HCT116 (cell line): ENCODE measurements at regions not wholly inside any gene's neighbourhood (a gene's known extent, or its start where the extent isn't known, plus 50 kb on each side); places are given as distances from the start of the nearest gene placed in this dataset.

Experiments used
- ATAC-seq: fragments of 200-7000 bp; cut with Tn5 transposase; 2 replicates; pipeline ENCODE4 v1.9.1; 2020; ENCODE audit warnings: mild to moderate bottlenecking, moderate library complexity
- BruUV-seq: library from RNA; stranded (reverse); fragments of 400-500 nt; replicated peaks from 2 replicates; lab custom pipeline; 2021; lab: Mats Ljungman, UMichigan
- CTCF ChIA-PET: fragments of 300-600 bp; sonication (Branson Sonifier 250); formaldehyde crosslinking; loops from one replicate; lab custom pipeline; 2021; ENCODE audit warnings: antibody characterized with exemption; lab: Charles Lee
- POLR2A ChIA-PET: fragments of 300-600, 350-600 bp; sonication (Branson Sonifier 250); formaldehyde crosslinking; loops from one replicate; lab custom pipeline; 2021; ENCODE audit warnings: antibody characterized with exemption; lab: Charles Lee
- RAD21 ChIA-PET, 2 experiments: fragments of 300-600 bp; sonication (Branson Sonifier 250); formaldehyde crosslinking; loops; one replicate each; lab custom pipeline; 2023; ENCODE audit warnings: low total read pairs in 2 of 2; ENCODE audit not compliant: uncharacterized antibody in 2 of 2, unreplicated experiment in 2 of 2, low non-redundant PET in 1 of 2; lab: Charles Lee
- DNase-seq: peaks from one replicate; pipeline ENCODE4 v3.0.0-alpha.2; 2010; ENCODE audit warnings: low read depth, low spot score
- H2AFZ ChIP-seq: fragments of 200-600 bp; shearing (Covaris generic), sonication (generic); 2 replicates; pipeline ENCODE4 v1.6.1; 2017; ENCODE audit warnings: low read depth, mixed run types, mixed read lengths, antibody characterized with exemption, low read length; ENCODE audit not compliant: poor library complexity, severe bottlenecking
- H3K27ac ChIP-seq: 2 replicates; pipeline ENCODE4 v1.5.1; 2012; ENCODE audit warnings: low read depth, low read length
- H3K27me3 ChIP-seq: fragments of 200-600 bp; sonication (generic); 2 replicates; pipeline ENCODE4 v1.6.1; 2016; ENCODE audit warnings: mixed run types, low read length, mixed read lengths; ENCODE audit not compliant: insufficient read depth
- H3K36me3 ChIP-seq, 2 experiments: fragments of 200-500 bp in 1 of 2; fragments of 200-600 bp in 1 of 2; sonication (Bioruptor generic) in 1 of 2; sonication (generic) in 1 of 2; 2 replicates each; pipeline versions ENCODE4 v1.5.1 to v1.6.1; 2014 to 2016; ENCODE audit warnings: low read length in 2 of 2, inconsistent platforms in 1 of 2, mixed read lengths in 1 of 2, mixed run types in 1 of 2; ENCODE audit not compliant: insufficient read depth in 2 of 2, control insufficient read depth in 1 of 2
- H3K4me1 ChIP-seq, 2 experiments: fragments of 200-600 bp in 1 of 2; sonication (generic) in 1 of 2; 2 replicates each; pipeline versions ENCODE4 v1.5.1 to v1.6.1; 2012 to 2017; ENCODE audit warnings: low read length in 2 of 2, inconsistent platforms in 1 of 2, mild to moderate bottlenecking in 1 of 2, mixed read lengths in 1 of 2, mixed run types in 1 of 2, moderate library complexity in 1 of 2; ENCODE audit not compliant: insufficient read depth in 2 of 2, control insufficient read depth in 1 of 2
- H3K4me2 ChIP-seq: fragments of 200-600 bp; sonication (generic); 2 replicates; pipeline ENCODE4 v1.6.1; 2017; ENCODE audit warnings: mixed run types, low read length, mixed read lengths
- H3K4me3 ChIP-seq, 2 experiments: fragments of 200-600 bp in 1 of 2; sonication (generic) in 1 of 2; replicated peaks in 1 of 2; 2 replicates each; pipeline ENCODE4 v1.5.1; 2011 to 2016; ENCODE audit warnings: low read length in 2 of 2, control low read depth in 1 of 2, low read depth in 1 of 2, mild to moderate bottlenecking in 1 of 2, mixed read lengths in 1 of 2, mixed run types in 1 of 2
- H3K79me2 ChIP-seq: fragments of 200-600 bp; sonication (generic); 2 replicates; pipeline ENCODE4 v1.6.1; 2017; ENCODE audit warnings: mild to moderate bottlenecking, mixed run types, low read length, moderate library complexity, mixed read lengths; ENCODE audit not compliant: insufficient read depth
- H3K9ac ChIP-seq: fragments of 200-600 bp; sonication (generic); 2 replicates; pipeline ENCODE4 v1.6.1; 2016; ENCODE audit warnings: low read length, mixed read lengths
- H3K9me2 ChIP-seq: fragments of 200-600 bp; sonication (generic), shearing (Covaris generic); 2 replicates; pipeline ENCODE4 v1.6.1; 2017; ENCODE audit warnings: mixed run types, mild to moderate bottlenecking, moderate library complexity; ENCODE audit not compliant: insufficient read depth
- H3K9me3 ChIP-seq, 2 experiments: fragments of 200-500 bp in 1 of 2; fragments of 200-600 bp in 1 of 2; sonication (Bioruptor generic) in 1 of 2; sonication (generic) in 1 of 2; 2 replicates each; pipeline ENCODE4 v1.6.1; 2014 to 2017; ENCODE audit warnings: low read length in 2 of 2, mixed read lengths in 2 of 2, inconsistent platforms in 1 of 2, low read depth in 1 of 2, mild to moderate bottlenecking in 1 of 2, mixed run types in 1 of 2, moderate library complexity in 1 of 2; ENCODE audit not compliant: control insufficient read depth in 1 of 2, insufficient read depth in 1 of 2
- H4K20me1 ChIP-seq: fragments of 200-600 bp; sonication (generic), shearing (Covaris generic); 2 replicates; pipeline ENCODE4 v1.6.1; 2017; ENCODE audit warnings: mixed run types, mild to moderate bottlenecking, moderate library complexity; ENCODE audit not compliant: insufficient read depth
- CBX3 ChIP-seq: IDR thresholded peaks from 2 replicates; pipeline ENCODE4 v1.6.1; 2012; ENCODE audit warnings: low read depth
- CTCF ChIP-seq, 3 experiments: fragments of 200-600 bp in 1 of 3; sonication (generic) in 1 of 3; IDR thresholded peaks in 2 of 3; conservative IDR thresholded peaks in 1 of 3; 2 replicates each; pipeline ENCODE4 v1.5.1; 2012 to 2017; ENCODE audit warnings: low read depth in 2 of 3, low read length in 2 of 3, antibody characterized with exemption in 1 of 3, borderline replicate concordance in 1 of 3, control low read depth in 1 of 3, mild to moderate bottlenecking in 1 of 3, mixed read lengths in 1 of 3, mixed run types in 1 of 3, moderate library complexity in 1 of 3; ENCODE audit not compliant: insufficient read depth in 1 of 3
- EGR1 ChIP-seq: IDR thresholded peaks from 2 replicates; pipeline ENCODE4 v1.6.1; 2012; ENCODE audit warnings: low read depth
- EZH2phosphoT487 ChIP-seq: fragments of 200-600 bp; IDR thresholded peaks from 2 replicates; pipeline ENCODE4 v1.6.1; 2018; ENCODE audit warnings: antibody characterized with exemption, borderline replicate concordance
- FOSL1 ChIP-seq: IDR thresholded peaks from 2 replicates; pipeline ENCODE4 v1.6.1; 2012; ENCODE audit warnings: low read depth
- JUND ChIP-seq: IDR thresholded peaks from 2 replicates; pipeline ENCODE4 v1.6.1; 2012
- POLR2A ChIP-seq: IDR thresholded peaks from 2 replicates; pipeline ENCODE4 v1.7.0; 2011; ENCODE audit warnings: borderline replicate concordance; ENCODE audit not compliant: insufficient read depth, insufficient read length; ENCODE audit errors: extremely low read depth
- POLR2AphosphoS5 ChIP-seq: IDR thresholded peaks from 2 replicates; pipeline ENCODE4 v1.6.1; 2011; ENCODE audit warnings: mild to moderate bottlenecking, low read depth, low read length, moderate library complexity
- SP1 ChIP-seq: IDR thresholded peaks from 2 replicates; pipeline ENCODE4 v1.6.1; 2012; ENCODE audit warnings: low read depth
- SRF ChIP-seq: IDR thresholded peaks from 2 replicates; pipeline ENCODE4 v1.6.1; 2012; ENCODE audit warnings: low read depth
- TCF7L2 ChIP-seq: IDR thresholded peaks from 2 replicates; pipeline ENCODE4 v1.7.0; 2011; ENCODE audit warnings: borderline replicate concordance, inconsistent platforms; ENCODE audit not compliant: insufficient read depth, insufficient read length; ENCODE audit errors: extremely low read depth
- YY1 ChIP-seq: IDR thresholded peaks from 2 replicates; pipeline ENCODE4 v1.6.1; 2011; ENCODE audit warnings: low read length, low read depth, moderate library complexity, mild to moderate bottlenecking; ENCODE audit not compliant: insufficient replicate concordance; ENCODE audit errors: extremely low read depth
- ZFX ChIP-seq: fragments of 450-650 bp; IDR thresholded peaks from 2 replicates; pipeline ENCODE4 v1.6.1; 2017
- intact Hi-C: fragments of 100-400 bp; cut with micrococcal nuclease; formaldehyde crosslinking; loops from 2 replicates; pipeline ENCODE4 v1.10.0; 2022
- TF ChIP-seq, protein P1 (sequence below): IDR thresholded peaks from 2 replicates; pipeline ENCODE4 v1.6.1; 2012; ENCODE audit warnings: low read depth
- TF ChIP-seq, protein P2 (sequence below): IDR thresholded peaks from 2 replicates; pipeline ENCODE4 v1.6.1; 2012
- TF ChIP-seq, protein P3 (sequence below): IDR thresholded peaks from 2 replicates; pipeline ENCODE4 v1.6.1; 2011; ENCODE audit warnings: mild to moderate bottlenecking, low read length, moderate library complexity; ENCODE audit not compliant: insufficient replicate concordance; ENCODE audit errors: extremely low read depth

DNA sequence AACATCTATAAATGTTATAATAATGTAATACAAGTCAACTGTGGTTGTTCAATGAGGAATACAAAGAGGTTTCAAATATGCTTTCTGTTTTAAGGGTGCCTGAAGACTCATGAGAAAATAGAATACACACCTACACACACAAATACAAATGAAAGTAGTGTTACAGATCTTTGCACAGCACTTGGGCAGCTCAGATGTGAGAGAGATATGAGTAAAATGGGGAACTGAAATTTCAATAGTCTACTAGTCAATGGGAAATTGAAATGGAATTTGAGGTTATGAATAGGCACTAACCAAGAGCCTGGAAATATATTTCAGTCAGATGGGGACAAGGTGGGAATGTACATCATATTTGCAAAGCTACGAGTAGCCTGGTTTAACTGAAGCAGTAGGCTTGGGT is 96.6 kb downstream of the ISL1 start:
- intact Hi-C loops: no loop called here
- BruUV-seq: no TSS peak
- Histone ChIP-seq H3K4me2 (no peak overlapping the region), H3K36me3 (no peaks in the 10 kb centered on the region), H3K9me3 (no peaks in the 10 kb centered on the region), H4K20me1 (no peaks in the 10 kb centered on the region)
- TF ChIP-seq CBX3: no peak
- no peak for TF ChIP-seq TCF7L2
- no peak for TF ChIP-seq POLR2AphosphoS5
- no peak for TF ChIP-seq SRF
- TF ChIP-seq CTCF (IDR thresholded peaks at IDR 0.05 in 2 of 3, conservative IDR thresholded peaks at IDR 0.05 in 1 of 3; ENCODE audit: borderline replicate concordance in 1 of 3, insufficient read depth in 1 of 3, low read depth in 2 of 3, low read length in 2 of 3): no peak
- no peak for TF ChIP-seq YY1
- TF ChIP-seq, protein P1, sequence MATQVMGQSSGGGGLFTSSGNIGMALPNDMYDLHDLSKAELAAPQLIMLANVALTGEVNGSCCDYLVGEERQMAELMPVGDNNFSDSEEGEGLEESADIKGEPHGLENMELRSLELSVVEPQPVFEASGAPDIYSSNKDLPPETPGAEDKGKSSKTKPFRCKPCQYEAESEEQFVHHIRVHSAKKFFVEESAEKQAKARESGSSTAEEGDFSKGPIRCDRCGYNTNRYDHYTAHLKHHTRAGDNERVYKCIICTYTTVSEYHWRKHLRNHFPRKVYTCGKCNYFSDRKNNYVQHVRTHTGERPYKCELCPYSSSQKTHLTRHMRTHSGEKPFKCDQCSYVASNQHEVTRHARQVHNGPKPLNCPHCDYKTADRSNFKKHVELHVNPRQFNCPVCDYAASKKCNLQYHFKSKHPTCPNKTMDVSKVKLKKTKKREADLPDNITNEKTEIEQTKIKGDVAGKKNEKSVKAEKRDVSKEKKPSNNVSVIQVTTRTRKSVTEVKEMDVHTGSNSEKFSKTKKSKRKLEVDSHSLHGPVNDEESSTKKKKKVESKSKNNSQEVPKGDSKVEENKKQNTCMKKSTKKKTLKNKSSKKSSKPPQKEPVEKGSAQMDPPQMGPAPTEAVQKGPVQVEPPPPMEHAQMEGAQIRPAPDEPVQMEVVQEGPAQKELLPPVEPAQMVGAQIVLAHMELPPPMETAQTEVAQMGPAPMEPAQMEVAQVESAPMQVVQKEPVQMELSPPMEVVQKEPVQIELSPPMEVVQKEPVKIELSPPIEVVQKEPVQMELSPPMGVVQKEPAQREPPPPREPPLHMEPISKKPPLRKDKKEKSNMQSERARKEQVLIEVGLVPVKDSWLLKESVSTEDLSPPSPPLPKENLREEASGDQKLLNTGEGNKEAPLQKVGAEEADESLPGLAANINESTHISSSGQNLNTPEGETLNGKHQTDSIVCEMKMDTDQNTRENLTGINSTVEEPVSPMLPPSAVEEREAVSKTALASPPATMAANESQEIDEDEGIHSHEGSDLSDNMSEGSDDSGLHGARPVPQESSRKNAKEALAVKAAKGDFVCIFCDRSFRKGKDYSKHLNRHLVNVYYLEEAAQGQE: no peak
- no peak for TF ChIP-seq POLR2A
- TF ChIP-seq JUND: no peak
- TF ChIP-seq FOSL1: no peak
- no peak for TF ChIP-seq EGR1
- TF ChIP-seq SP1: no peak
- TF ChIP-seq, protein P2, sequence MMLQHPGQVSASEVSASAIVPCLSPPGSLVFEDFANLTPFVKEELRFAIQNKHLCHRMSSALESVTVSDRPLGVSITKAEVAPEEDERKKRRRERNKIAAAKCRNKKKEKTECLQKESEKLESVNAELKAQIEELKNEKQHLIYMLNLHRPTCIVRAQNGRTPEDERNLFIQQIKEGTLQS: no peak
- no peak for TF ChIP-seq EZH2phosphoT487
- TF ChIP-seq ZFX: no peak
- TF ChIP-seq, protein P3, sequence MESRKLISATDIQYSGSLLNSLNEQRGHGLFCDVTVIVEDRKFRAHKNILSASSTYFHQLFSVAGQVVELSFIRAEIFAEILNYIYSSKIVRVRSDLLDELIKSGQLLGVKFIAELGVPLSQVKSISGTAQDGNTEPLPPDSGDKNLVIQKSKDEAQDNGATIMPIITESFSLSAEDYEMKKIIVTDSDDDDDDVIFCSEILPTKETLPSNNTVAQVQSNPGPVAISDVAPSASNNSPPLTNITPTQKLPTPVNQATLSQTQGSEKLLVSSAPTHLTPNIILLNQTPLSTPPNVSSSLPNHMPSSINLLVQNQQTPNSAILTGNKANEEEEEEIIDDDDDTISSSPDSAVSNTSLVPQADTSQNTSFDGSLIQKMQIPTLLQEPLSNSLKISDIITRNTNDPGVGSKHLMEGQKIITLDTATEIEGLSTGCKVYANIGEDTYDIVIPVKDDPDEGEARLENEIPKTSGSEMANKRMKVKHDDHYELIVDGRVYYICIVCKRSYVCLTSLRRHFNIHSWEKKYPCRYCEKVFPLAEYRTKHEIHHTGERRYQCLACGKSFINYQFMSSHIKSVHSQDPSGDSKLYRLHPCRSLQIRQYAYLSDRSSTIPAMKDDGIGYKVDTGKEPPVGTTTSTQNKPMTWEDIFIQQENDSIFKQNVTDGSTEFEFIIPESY: no peak
- TF ChIP-seq, all 23 proteins: peak for 0
- POLR2A ChIA-PET: no interaction called here
- no peaks in the 10 kb centered on the region for H3K9me2 ChIP-seq
- DNase-seq (no peak), ATAC-seq (no peak)
- H3K4me1 ChIP-seq: no peaks in the 10 kb centered on the region
- H3K27me3 ChIP-seq: no peaks in the 10 kb centered on the region
- RAD21 ChIA-PET: no interaction called here
- CTCF ChIA-PET: no interaction called here
- H3K4me3 ChIP-seq: no peak overlapping the region
- H3K27ac ChIP-seq: no peak overlapping the region
- H3K79me2 ChIP-seq: no peaks in the 10 kb centered on the region
- no peak overlapping the region for H3K9ac ChIP-seq
- no peak overlapping the region for H2AFZ ChIP-seq
